ENCODE measurements at regions not wholly inside any gene's neighbourhood (a gene's known extent, or its start where the extent isn't known, plus 50 kb on each side); places are given as distances from the start of the nearest gene placed in this dataset.
"Not testable (repeated sequence)": the region's sequence is repeated elsewhere in the genome, so short reads cannot be mapped to it uniquely, and the experiment has no call there.

DNA sequence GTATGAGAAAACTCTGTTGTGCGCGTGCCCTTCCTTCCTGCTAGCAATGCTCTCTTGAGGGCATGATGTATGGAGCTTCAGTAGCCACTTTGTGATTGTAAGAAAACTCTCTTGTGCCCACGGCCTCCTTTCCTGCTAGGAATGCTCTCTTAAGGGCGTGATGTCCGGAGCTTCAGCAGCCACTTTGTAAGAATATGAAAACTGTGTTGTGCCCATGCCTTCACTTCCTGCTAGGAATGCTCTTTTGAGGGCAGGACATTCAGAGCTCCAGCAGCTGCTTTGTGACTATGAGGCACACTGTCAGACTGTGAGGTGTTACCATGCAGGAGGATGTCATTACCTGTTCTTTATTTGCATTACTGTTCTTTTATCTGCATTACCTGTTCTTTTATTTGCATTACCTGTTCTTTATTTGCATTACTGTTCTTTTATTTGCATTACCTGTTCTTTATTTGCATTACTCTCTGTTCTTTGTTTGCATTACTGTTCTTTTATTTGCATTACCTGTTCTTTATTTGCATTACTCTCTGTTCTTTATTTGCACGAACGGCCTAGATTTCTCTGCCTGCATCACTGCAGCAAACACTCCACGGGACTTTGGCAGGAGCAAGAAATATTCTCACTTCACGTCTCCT, 166.7 kb downstream of the CRLF2 start:
- peaks cover 2% of the 10 kb centered on the region for H3K9me3 Mint-ChIP-seq
- no peaks in the 10 kb centered on the region for H3K4me1 ChIP-seq (ENCODE audit: insufficient read depth, low read length)
- H3K27me3 Mint-ChIP-seq = no peaks in the 10 kb centered on the region
- no peak overlapping the region for H3K4me3 ChIP-seq (ENCODE audit: low read length)
- H3K27me3 ChIP-seq (ENCODE audit: control insufficient read depth in 1 of 2, insufficient read depth in 2 of 2, low read length in 2 of 2) = no peaks in the 10 kb centered on the region
- ChIA-PET POLR2A (no interaction called here), CTCF (no interaction called here)
- no peaks in the 10 kb centered on the region for H3K36me3 Mint-ChIP-seq (ENCODE audit: low read depth)
- ATAC-seq (ENCODE audit: poor library complexity) = no peak
- no peak overlapping the region for H3K27ac Mint-ChIP-seq
- H3K36me3 ChIP-seq (ENCODE audit: insufficient read depth, low read length) = no peaks in the 10 kb centered on the region
- H3K9me3 ChIP-seq (ENCODE audit: control insufficient read depth in 1 of 2, insufficient read depth in 1 of 2, low read length in 2 of 2) = peaks cover 15 to 30% of the 10 kb centered on the region in 2 experiments
- no peak for TF ChIP-seq CTCF (IDR thresholded peaks at IDR 0.05)
- no peak for DNase-seq
- no peak overlapping the region for H3K27ac ChIP-seq (ENCODE audit: low read depth in 1 of 2, low read length in 2 of 2)
- H3K4me3 Mint-ChIP-seq = no peak overlapping the region
- no peaks in the 10 kb centered on the region for H3K4me1 Mint-ChIP-seq (ENCODE audit: low read depth)
- intact Hi-C loops (cut with DNase I, micrococcal nuclease) = no loop called here

DNA sequence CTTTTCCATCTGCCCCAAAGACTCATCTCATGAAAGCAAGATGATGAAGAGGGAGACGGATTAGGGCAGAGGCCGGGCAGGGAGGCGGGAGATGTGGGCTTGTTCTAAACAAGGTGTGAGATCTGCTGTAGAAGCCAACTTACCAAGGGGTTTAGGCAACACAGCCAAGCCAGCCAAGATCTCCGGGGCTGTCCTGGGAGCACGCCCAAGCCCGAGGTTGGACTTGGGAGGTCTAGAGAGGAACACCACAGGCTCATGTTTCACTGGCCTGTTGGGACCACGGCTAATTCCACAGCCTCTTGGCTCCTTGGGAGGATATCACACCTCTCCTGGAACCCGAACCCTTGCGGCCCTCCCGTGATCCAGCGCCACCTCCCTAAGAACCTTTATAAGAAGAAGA, 171.4 kb downstream of the CRLF2 start:
- Histone ChIP-seq H3K27me3 (ENCODE audit: control insufficient read depth in 1 of 2, insufficient read depth in 2 of 2, low read length in 2 of 2) (no peaks in the 10 kb centered on the region), H3K36me3 (ENCODE audit: insufficient read depth, low read length) (no peaks in the 10 kb centered on the region), H3K9me3 (ENCODE audit: control insufficient read depth in 1 of 2, insufficient read depth in 1 of 2, low read length in 2 of 2) (peaks cover 12 to 38% of the 10 kb centered on the region in 2 experiments), H3K4me1 (ENCODE audit: insufficient read depth, low read length) (no peaks in the 10 kb centered on the region), H3K27ac (ENCODE audit: low read depth in 1 of 2, low read length in 2 of 2) (no peak overlapping the region), H3K4me3 (ENCODE audit: low read length) (no peak overlapping the region)
- CTCF ChIA-PET = no interaction called here
- intact Hi-C loops (cut with DNase I, micrococcal nuclease) = no loop called here
- DNase-seq (no peak), ATAC-seq (ENCODE audit: poor library complexity) (no peak)
- POLR2A ChIA-PET = no interaction called here
- H3K27me3 Mint-ChIP-seq = no peaks in the 10 kb centered on the region
- H3K4me3 Mint-ChIP-seq = no peak overlapping the region
- H3K27ac Mint-ChIP-seq = no peak overlapping the region
- H3K36me3 Mint-ChIP-seq (ENCODE audit: low read depth) = no peaks in the 10 kb centered on the region
- H3K4me1 Mint-ChIP-seq (ENCODE audit: low read depth) = no peaks in the 10 kb centered on the region
- TF ChIP-seq CTCF (IDR thresholded peaks at IDR 0.05) = no peak
- peaks cover 2% of the 10 kb centered on the region for H3K9me3 Mint-ChIP-seq

GRCh38 chrX:1035931-1036330, 176.5 kb downstream of the CRLF2 start:
- H3K4me3 ChIP-seq (ENCODE audit: low read length); H3K4me3 Mint-ChIP-seq; H3K36me3 Mint-ChIP-seq (ENCODE audit: low read depth); H3K36me3 ChIP-seq (ENCODE audit: insufficient read depth, low read length); intact Hi-C loops (cut with DNase I, micrococcal nuclease); H3K4me1 Mint-ChIP-seq (ENCODE audit: low read depth); DNase-seq; H3K27me3 Mint-ChIP-seq; H3K4me1 ChIP-seq (ENCODE audit: insufficient read depth, low read length); H3K9me3 Mint-ChIP-seq; H3K27ac ChIP-seq (ENCODE audit: low read depth in 1 of 2, low read length in 2 of 2); POLR2A ChIA-PET; ATAC-seq (ENCODE audit: poor library complexity); H3K27ac Mint-ChIP-seq; CTCF ChIA-PET; H3K27me3 ChIP-seq (ENCODE audit: control insufficient read depth in 1 of 2, insufficient read depth in 2 of 2, low read length in 2 of 2): not testable (repeated sequence)
- H3K9me3 ChIP-seq (ENCODE audit: control insufficient read depth in 1 of 2, insufficient read depth in 1 of 2, low read length in 2 of 2) = peaks cover 0 to 39% of the 10 kb centered on the region in 2 experiments

DNA sequence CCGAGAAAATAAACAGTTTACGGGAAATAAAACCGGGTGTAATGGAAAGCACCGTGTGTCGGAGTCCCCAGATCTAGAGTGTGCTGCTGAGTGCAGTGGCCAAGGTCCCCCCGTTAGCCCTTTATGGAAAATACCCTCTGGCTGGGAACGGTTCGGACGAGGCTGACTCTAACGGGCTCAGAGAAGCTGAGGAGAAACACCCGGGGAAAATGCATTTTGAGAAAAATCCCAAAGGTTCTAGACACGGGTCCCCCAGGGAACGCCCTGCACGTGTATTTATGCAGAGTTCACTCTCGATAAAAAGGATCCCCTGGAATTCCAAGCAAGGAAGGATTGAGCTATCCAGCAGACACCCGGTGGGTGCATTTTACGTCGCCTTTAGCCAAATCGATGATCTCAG, 177.2 kb downstream of the CRLF2 start:
- CTCF ChIA-PET = no interaction called here
- no peaks in the 10 kb centered on the region for H3K4me1 Mint-ChIP-seq (ENCODE audit: low read depth)
- TF ChIP-seq CTCF (IDR thresholded peaks at IDR 0.05) = no peak
- POLR2A ChIA-PET = no interaction called here
- H3K27me3 Mint-ChIP-seq = no peaks in the 10 kb centered on the region
- intact Hi-C loops (cut with DNase I, micrococcal nuclease) = no loop called here
- H3K9me3 Mint-ChIP-seq = peaks cover 2% of the 10 kb centered on the region
- no peak overlapping the region for H3K4me3 Mint-ChIP-seq
- H3K9me3 ChIP-seq (ENCODE audit: control insufficient read depth in 1 of 2, insufficient read depth in 1 of 2, low read length in 2 of 2) = peaks cover 0 to 38% of the 10 kb centered on the region in 2 experiments
- H3K27me3 ChIP-seq (ENCODE audit: control insufficient read depth in 1 of 2, insufficient read depth in 2 of 2, low read length in 2 of 2) = no peaks in the 10 kb centered on the region
- no peak overlapping the region for H3K27ac ChIP-seq (ENCODE audit: low read depth in 1 of 2, low read length in 2 of 2)
- H3K4me3 ChIP-seq (ENCODE audit: low read length) = no peak overlapping the region
- H3K27ac Mint-ChIP-seq = no peak overlapping the region
- H3K36me3 Mint-ChIP-seq (ENCODE audit: low read depth) = no peaks in the 10 kb centered on the region
- H3K4me1 ChIP-seq (ENCODE audit: insufficient read depth, low read length) = no peaks in the 10 kb centered on the region
- no peaks in the 10 kb centered on the region for H3K36me3 ChIP-seq (ENCODE audit: insufficient read depth, low read length)
- no peak for ATAC-seq (ENCODE audit: poor library complexity)
- no peak for DNase-seq

Measured in CD4-positive, alpha-beta T cell (primary cell).